H1 (cell line): ENCODE measurements at regions not wholly inside any gene's neighbourhood (a gene's known extent, or its start where the extent isn't known, plus 50 kb on each side); places are given as distances from the start of the nearest gene placed in this dataset.

ENCODE experiments used
- CTCF ChIA-PET: fragments of 300-600 bp; sonication (Branson Sonifier 250); formaldehyde crosslinking; loops from one replicate; lab custom pipeline; 2021; ENCODE audit not compliant: partially characterized antibody; lab: Charles Lee
- POLR2A ChIA-PET: fragments of 300-600 bp; sonication (Branson Sonifier 250); formaldehyde crosslinking; loops from one replicate; lab custom pipeline; 2021; ENCODE audit warnings: inconsistent platforms; ENCODE audit not compliant: partially characterized antibody; lab: Charles Lee
- DNase-seq, 2 experiments: peaks; one replicate each; pipeline versions ENCODE4 v3.0.0 to v3.0.0-alpha.2; 2010 to 2022; ENCODE audit warnings: low spot score in 2 of 2, low read depth in 1 of 2, mixed read lengths in 1 of 2
- FAIRE-seq: peaks from 2 replicates; lab custom pipeline; 2011; peaks lifted over from hg19 to GRCh38; lab: Jason Lieb, UNC
- H2AFZ ChIP-seq: 2 replicates; pipeline ENCODE4 v1.8.1; 2012; ENCODE audit warnings: low read length, inconsistent platforms
- H2AK5ac ChIP-seq: 2 replicates; pipeline ENCODE4 v1.6.1; 2013; ENCODE audit warnings: low read depth, low read length
- H2BK120ac ChIP-seq: replicated peaks from 2 replicates; pipeline ENCODE3; 2013; ENCODE audit warnings: low read depth, low read length, inconsistent platforms
- H2BK12ac ChIP-seq: 2 replicates; pipeline ENCODE4 v1.6.1; 2013; ENCODE audit warnings: low read depth, low read length
- H2BK15ac ChIP-seq: 2 replicates; pipeline ENCODE4 v1.6.1; 2013; ENCODE audit warnings: low read length
- H2BK20ac ChIP-seq: 2 replicates; pipeline ENCODE4 v1.6.1; 2013; ENCODE audit warnings: low read length
- H2BK5ac ChIP-seq: 2 replicates; pipeline ENCODE4 v1.6.1; 2013; ENCODE audit warnings: low read depth, low read length
- H3K14ac ChIP-seq: 2 replicates; pipeline ENCODE4 v1.6.1; 2013; ENCODE audit warnings: inconsistent platforms; ENCODE audit not compliant: insufficient read length
- H3K18ac ChIP-seq: 2 replicates; pipeline ENCODE4 v1.6.1; 2013; ENCODE audit warnings: low read length; ENCODE audit errors: extremely low read depth
- H3K23ac ChIP-seq: 2 replicates; pipeline ENCODE4 v1.6.1; 2013; ENCODE audit warnings: inconsistent platforms; ENCODE audit not compliant: insufficient read length
- H3K23me2 ChIP-seq: 2 replicates; pipeline ENCODE4 v1.6.1; 2013; ENCODE audit warnings: low read depth, low read length
- H3K27ac ChIP-seq: 2 replicates; pipeline ENCODE4 v1.6.1; 2011; ENCODE audit warnings: low read depth, low read length, inconsistent platforms
- H3K27me3 ChIP-seq, 4 experiments: replicated peaks in 1 of 4; 1 replicate in 1 of 4; 2 replicates in 3 of 4; pipeline versions ENCODE4 v1.6.1 to v1.8.1; 2011 to 2013; ENCODE audit warnings: low read length in 3 of 4, mild to moderate bottlenecking in 3 of 4, inconsistent platforms in 2 of 4, mixed read lengths in 2 of 4, moderate library complexity in 1 of 4; ENCODE audit not compliant: control insufficient read depth in 3 of 4, insufficient read depth in 3 of 4; ENCODE audit errors: extremely low read depth in 1 of 4
- H3K36me3 ChIP-seq, 4 experiments: 2 replicates each; pipeline versions ENCODE4 v1.6.1 to v1.8.1; 2011 to 2013; ENCODE audit warnings: mild to moderate bottlenecking in 4 of 4, low read length in 3 of 4, moderate library complexity in 2 of 4, control low read depth in 1 of 4, inconsistent platforms in 1 of 4; ENCODE audit not compliant: insufficient read depth in 4 of 4, control insufficient read depth in 2 of 4
- H3K4ac ChIP-seq: replicated peaks from 2 replicates; pipeline ENCODE3; 2013; ENCODE audit warnings: low read length, low read depth, mixed read lengths, inconsistent platforms; ENCODE audit not compliant: insufficient read length
- H3K4me1 ChIP-seq, 4 experiments: replicated peaks in 1 of 4; 1 replicate in 1 of 4; 2 replicates in 3 of 4; pipeline versions ENCODE4 v1.6.1 to v1.8.1; 2011 to 2013; ENCODE audit warnings: low read length in 3 of 4, inconsistent platforms in 2 of 4, mixed read lengths in 1 of 4; ENCODE audit not compliant: insufficient read depth in 4 of 4, control insufficient read depth in 3 of 4
- H3K4me2 ChIP-seq, 2 experiments: 2 replicates each; pipeline versions ENCODE4 v1.6.1 to v1.8.1; 2011 to 2013; ENCODE audit warnings: low read depth in 2 of 2, low read length in 2 of 2, control low read depth in 1 of 2, inconsistent platforms in 1 of 2, mild to moderate bottlenecking in 1 of 2; ENCODE audit not compliant: insufficient read depth in 1 of 2
- H3K4me3 ChIP-seq, 4 experiments: fragments of 200-600, 300-600 bp in 1 of 4; sonication (generic), shearing (Covaris generic), sonication (Bioruptor Twin) in 1 of 4; 2 replicates each; pipeline versions ENCODE4 v1.5.1 to v1.8.1; 2011 to 2016; ENCODE audit warnings: low read length in 4 of 4, low read depth in 3 of 4, control low read depth in 2 of 4, inconsistent platforms in 2 of 4, mild to moderate bottlenecking in 2 of 4, mixed read lengths in 1 of 4, moderate library complexity in 1 of 4; ENCODE audit not compliant: insufficient read depth in 2 of 4; ENCODE audit errors: extremely low read depth in 1 of 4
- H3K56ac ChIP-seq: replicated peaks from 2 replicates; pipeline ENCODE3; 2013; ENCODE audit warnings: low read depth, mild to moderate bottlenecking, mixed read lengths, low read length, inconsistent platforms; ENCODE audit not compliant: insufficient read length
- H3K79me1 ChIP-seq: 2 replicates; pipeline ENCODE4 v1.6.1; 2013; ENCODE audit warnings: low read depth, low read length, control low read depth
- H3K79me2 ChIP-seq, 2 experiments: 2 replicates each; pipeline versions ENCODE4 v1.6.1 to v1.8.1; 2012 to 2013; ENCODE audit warnings: low read length in 2 of 2, mild to moderate bottlenecking in 2 of 2, inconsistent platforms in 1 of 2; ENCODE audit not compliant: insufficient read depth in 2 of 2, control insufficient read depth in 1 of 2
- H3K9ac ChIP-seq, 4 experiments: replicated peaks in 1 of 4; 1 replicate in 1 of 4; 2 replicates in 3 of 4; pipeline versions ENCODE4 v1.6.1 to v1.8.1; 2011 to 2013; ENCODE audit warnings: low read depth in 3 of 4, low read length in 3 of 4, control low read depth in 2 of 4, mild to moderate bottlenecking in 2 of 4, moderate library complexity in 2 of 4, inconsistent platforms in 1 of 4; ENCODE audit errors: extremely low read depth in 1 of 4
- H3K9me3 ChIP-seq, 2 experiments: 2 replicates each; pipeline versions ENCODE4 v1.6.1 to v1.8.1; 2012 to 2013; ENCODE audit warnings: mild to moderate bottlenecking in 2 of 2, moderate library complexity in 2 of 2, control low read depth in 1 of 2, inconsistent platforms in 1 of 2, low read depth in 1 of 2, low read length in 1 of 2, mixed read lengths in 1 of 2; ENCODE audit not compliant: insufficient read depth in 2 of 2
- H4K20me1 ChIP-seq, 2 experiments: replicated peaks in 1 of 2; 2 replicates each; pipeline versions ENCODE3 to v1.8.1; 2011 to 2013; ENCODE audit warnings: inconsistent platforms in 2 of 2, low read length in 2 of 2, mild to moderate bottlenecking in 1 of 2; ENCODE audit not compliant: insufficient read depth in 2 of 2, control insufficient read depth in 1 of 2
- H4K5ac ChIP-seq: 2 replicates; pipeline ENCODE4 v1.6.1; 2013; ENCODE audit warnings: low read length, low read depth, mixed read lengths, inconsistent platforms; ENCODE audit not compliant: insufficient read length
- H4K8ac ChIP-seq: 2 replicates; pipeline ENCODE4 v1.8.0; 2013; ENCODE audit warnings: mild to moderate bottlenecking, moderate library complexity, low read length, inconsistent platforms; ENCODE audit not compliant: insufficient read depth; ENCODE audit errors: extremely low read depth
- H4K91ac ChIP-seq: replicated peaks from 2 replicates; pipeline ENCODE3; 2013; ENCODE audit warnings: low read length, mixed read lengths, inconsistent platforms; ENCODE audit not compliant: insufficient read length
- ASH2L ChIP-seq: fragments of 200-600, 300-600 bp; sonication (generic); IDR thresholded peaks from one replicate; pipeline ENCODE4 v1.7.1; 2017; ENCODE audit warnings: low read length
- TBP ChIP-seq: IDR thresholded peaks from 2 replicates; pipeline ENCODE4 v1.6.1; 2011; ENCODE audit warnings: low read depth, low read length, improper control_type of control experiment
- TEAD4 ChIP-seq: IDR thresholded peaks from 2 replicates; pipeline ENCODE4 v1.6.1; 2012; ENCODE audit warnings: low read depth, low read length, inconsistent platforms, mixed read lengths
- YY1 ChIP-seq: IDR thresholded peaks from 2 replicates; pipeline ENCODE4 v1.6.1; 2011; ENCODE audit warnings: low read depth, mild to moderate bottlenecking, low read length
- WGBS, 2 experiments: shearing (Covaris generic) in 1 of 2; methylation state at CpG; one replicate each; pipeline versions ENCODE4 v1.1.6 to v1.1.7; 2013 to 2015; ENCODE audit warnings: low lambda C conversion rate in 2 of 2, mixed read lengths in 2 of 2, inconsistent platforms in 1 of 2, low coverage in 1 of 2, missing lambda C conversion rate in 1 of 2; ENCODE audit not compliant: insufficient replicate concordance in 2 of 2, insufficient coverage in 1 of 2, insufficient read length in 1 of 2; ENCODE audit errors: extremely low coverage in 1 of 2, missing lambda C conversion rate in 1 of 2; 5-methylcytosine and 5-hydroxymethylcytosine counted together

DNA sequence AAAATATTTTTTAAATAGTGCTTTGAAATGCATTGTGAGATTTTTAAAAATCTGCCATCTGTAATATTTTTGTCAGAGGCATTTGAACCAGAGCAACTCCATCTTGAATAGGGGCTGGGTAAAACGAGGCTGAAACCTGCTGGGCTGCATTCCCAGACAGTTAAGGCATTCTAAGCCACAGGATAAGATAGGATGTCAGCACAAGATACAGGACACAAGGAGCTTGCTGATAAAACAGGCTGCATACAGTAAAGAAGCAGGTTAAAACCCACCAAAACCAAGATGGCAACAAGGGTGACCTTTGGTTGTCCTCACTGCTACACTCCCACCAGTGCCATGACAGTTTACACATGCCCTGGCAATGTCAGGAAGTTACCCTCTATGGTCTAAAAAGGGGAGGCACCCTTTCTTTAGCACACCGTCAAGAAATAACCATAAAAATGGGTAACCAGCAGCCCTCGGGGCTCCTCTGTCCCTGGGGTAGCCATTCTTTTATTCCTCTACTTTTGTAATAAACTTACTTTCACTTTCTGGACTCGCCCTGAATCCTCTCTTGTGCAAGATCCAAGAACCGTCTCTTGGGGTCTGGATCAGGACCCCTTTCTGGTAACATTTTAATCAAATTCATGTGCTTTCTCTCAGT, 273.7 kb downstream of the SEMA3D start:
- H2BK5ac ChIP-seq = peak overlapping the region; percentile 94
- H3K4ac ChIP-seq = peak overlapping the region; percentile 14
- DNase-seq (peak in 1 of 2 experiments; percentile 9), FAIRE-seq (no peak)
- TF ChIP-seq ASH2L (peak; percentile 54), YY1 (peak; percentile 40; the same call in 1 of the 2 replicates), TEAD4 (peak; percentile 64), TBP (no peak)
- TF ChIP-seq, all 59 proteins: peak for 3
- peak overlapping the region; percentile 63; the same call in 1 of the 2 replicates for H3K18ac ChIP-seq
- H2AK5ac ChIP-seq = peak overlapping the region; percentile 84; the same call in 1 of the 2 replicates
- no peaks in the 10 kb centered on the region for H3K36me3 ChIP-seq
- no peaks in the 10 kb centered on the region for H3K79me1 ChIP-seq
- H3K9me3 ChIP-seq = no peaks in the 10 kb centered on the region
- H3K4me1 ChIP-seq = peaks cover 0 to 8% (median 5%) of the 10 kb centered on the region in 4 experiments; a peak in 3 of 7 replicates
- H3K14ac ChIP-seq = no peak overlapping the region
- H2BK120ac ChIP-seq = peak overlapping the region; percentile 70
- WGBS, 2 experiments = 63% methylated on average over 5 of the region's 5 CpGs; no CpG with 5 or more reads in 1 of the 2 experiments
- H2BK15ac ChIP-seq = no peak overlapping the region
- no peak overlapping the region for H3K27ac ChIP-seq
- H2BK20ac ChIP-seq = peak overlapping the region; percentile 76; the same call in 1 of the 2 replicates
- no peak overlapping the region for H4K8ac ChIP-seq
- no peak overlapping the region for H3K56ac ChIP-seq
- peak overlapping the region; percentile 93 for H2BK12ac ChIP-seq
- 0 out of 2 replicates have a peak overlapping the region, but pooled peaks have one; percentile 26 for H2AFZ ChIP-seq
- H3K27me3 ChIP-seq = no peaks in the 10 kb centered on the region
- peak overlapping the region in 1 of 2 experiments; percentile 34; a peak in 1 of 4 replicates for H3K4me2 ChIP-seq
- no peak overlapping the region for H3K23ac ChIP-seq
- no peaks in the 10 kb centered on the region for H3K23me2 ChIP-seq
- CTCF ChIA-PET = no interaction called here
- H3K79me2 ChIP-seq = no peaks in the 10 kb centered on the region
- no peak overlapping the region for H3K4me3 ChIP-seq
- H3K9ac ChIP-seq = no peak overlapping the region
- H4K20me1 ChIP-seq = no peaks in the 10 kb centered on the region
- no peak overlapping the region for H4K91ac ChIP-seq
- POLR2A ChIA-PET = no interaction called here
- H4K5ac ChIP-seq = no peak overlapping the region
